ENCODE measurements at regions not wholly inside any gene's neighbourhood (a gene's known extent, or its start where the extent isn't known, plus 50 kb on each side); places are given as distances from the start of the nearest gene placed in this dataset.
A peak's percentile ranks its signal among the peaks of the same experiment; 100 is the strongest.
"Not testable (repeated sequence)": the region's sequence is repeated elsewhere in the genome, so short reads cannot be mapped to it uniquely, and the experiment has no call there.

- no peaks in the 10 kb centered on the region for H3K36me3 ChIP-seq
- DNase-seq: no peak
- H3K9me3 ChIP-seq: 0 out of 2 replicates have a peak, but pooled peaks cover 5% of the 10 kb centered on the region
- no peaks in the 10 kb centered on the region for H3K27me3 ChIP-seq
- H3K4me3 ChIP-seq: no peak overlapping the region
Measured at GRCh38 chr3:94362393-94362792, 299.5 kb downstream of the NSUN3 start.

- no peak for DNase-seq
- Histone ChIP-seq H3K4me3 (no peak overlapping the region), H3K9me3 (0 out of 2 replicates have a peak, but pooled peaks cover 5% of the 10 kb centered on the region), H3K36me3 (no peaks in the 10 kb centered on the region), H3K27me3 (no peaks in the 10 kb centered on the region)
Measured at GRCh38 chr3:94365006-94365405, 302.1 kb downstream of the NSUN3 start.

GRCh38 chr3:94372026-94372425 lies 309.2 kb downstream of the NSUN3 start:
- no peak overlapping the region for H3K4me3 ChIP-seq
- no peak for DNase-seq
- no peaks in the 10 kb centered on the region for H3K9me3 ChIP-seq
- H3K36me3 ChIP-seq: no peaks in the 10 kb centered on the region
- H3K27me3 ChIP-seq: no peaks in the 10 kb centered on the region

- H3K4me3 ChIP-seq: no peak overlapping the region
- no peaks in the 10 kb centered on the region for H3K36me3 ChIP-seq
- no peak for DNase-seq
- H3K9me3 ChIP-seq: no peaks in the 10 kb centered on the region
- H3K27me3 ChIP-seq: no peaks in the 10 kb centered on the region
Measured at GRCh38 chr3:94373456-94373855, 310.6 kb downstream of the NSUN3 start.

- DNase-seq: no peak
- Histone ChIP-seq H3K9me3 (no peaks in the 10 kb centered on the region), H3K27me3 (no peaks in the 10 kb centered on the region), H3K36me3 (no peaks in the 10 kb centered on the region), H3K4me3 (no peak overlapping the region)
Measured at GRCh38 chr3:94374439-94375161, 311.7 kb downstream of the NSUN3 start.

GRCh38 chr3:94377123-94377696 lies 314.3 kb downstream of the NSUN3 start:
- H3K4me3 ChIP-seq, H3K36me3 ChIP-seq, H3K27me3 ChIP-seq, H3K9me3 ChIP-seq: not testable (repeated sequence)
- peak; percentile 3 for DNase-seq

GRCh38 chr3:94377863-94378262 lies 315.0 kb downstream of the NSUN3 start:
- not testable (repeated sequence) for DNase-seq, H3K36me3 ChIP-seq, H3K4me3 ChIP-seq, H3K27me3 ChIP-seq, H3K9me3 ChIP-seq

GRCh38 chr3:94378322-94378721 lies 315.5 kb downstream of the NSUN3 start:
- no peaks in the 10 kb centered on the region for H3K27me3 ChIP-seq
- H3K9me3 ChIP-seq: no peaks in the 10 kb centered on the region
- no peak for DNase-seq
- H3K36me3 ChIP-seq: no peaks in the 10 kb centered on the region
- no peak overlapping the region for H3K4me3 ChIP-seq

GRCh38 chr3:94379264-94379663 lies 316.4 kb downstream of the NSUN3 start:
- no peak for DNase-seq
- H3K36me3 ChIP-seq: no peaks in the 10 kb centered on the region
- H3K4me3 ChIP-seq: no peak overlapping the region

GRCh38 chr3:94394885-94395284 lies 332.0 kb downstream of the NSUN3 start:
- DNase-seq: no peak
- Histone ChIP-seq H3K4me3 (no peak overlapping the region), H3K9me3 (no peaks in the 10 kb centered on the region), H3K27me3 (no peaks in the 10 kb centered on the region), H3K36me3 (no peaks in the 10 kb centered on the region)

More at GRCh38 chr3:94379264-94379663, 316.4 kb downstream of the NSUN3 start:
- H3K9me3 ChIP-seq: no peaks in the 10 kb centered on the region
- no peaks in the 10 kb centered on the region for H3K27me3 ChIP-seq

- Histone ChIP-seq H3K9me3 (no peaks in the 10 kb centered on the region), H3K36me3 (no peaks in the 10 kb centered on the region), H3K4me3 (no peak overlapping the region), H3K27me3 (no peaks in the 10 kb centered on the region)
- no peak for DNase-seq
Measured at GRCh38 chr3:94395851-94396250, 333.0 kb downstream of the NSUN3 start.

- no peaks in the 10 kb centered on the region for H3K27me3 ChIP-seq
- DNase-seq: no peak
Measured at GRCh38 chr3:94398036-94398435, 335.2 kb downstream of the NSUN3 start.

GRCh38 chr3:94401466-94401865 lies 338.6 kb downstream of the NSUN3 start:
- Histone ChIP-seq H3K4me3 (no peak overlapping the region), H3K27me3 (no peaks in the 10 kb centered on the region), H3K36me3 (no peaks in the 10 kb centered on the region), H3K9me3 (no peaks in the 10 kb centered on the region)
- DNase-seq: no peak

More at GRCh38 chr3:94398036-94398435, 335.2 kb downstream of the NSUN3 start:
- H3K9me3 ChIP-seq: no peaks in the 10 kb centered on the region
- no peaks in the 10 kb centered on the region for H3K36me3 ChIP-seq
- no peak overlapping the region for H3K4me3 ChIP-seq

GRCh38 chr3:94402126-94402525 lies 339.3 kb downstream of the NSUN3 start:
- DNase-seq: peak; percentile 29
- H3K27me3 ChIP-seq: no peaks in the 10 kb centered on the region
- peaks cover 2% of the 10 kb centered on the region; the same call in 1 of the 2 replicates for H3K9me3 ChIP-seq
- no peak overlapping the region for H3K4me3 ChIP-seq
- no peaks in the 10 kb centered on the region for H3K36me3 ChIP-seq

- Histone ChIP-seq H3K27me3 (no peaks in the 10 kb centered on the region), H3K36me3 (no peaks in the 10 kb centered on the region), H3K4me3 (no peak overlapping the region), H3K9me3 (peaks cover 2% of the 10 kb centered on the region; the same call in 1 of the 2 replicates)
- no peak for DNase-seq
Measured at GRCh38 chr3:94405258-94406035, 342.6 kb downstream of the NSUN3 start.

GRCh38 chr3:94406595-94406994 lies 343.7 kb downstream of the NSUN3 start:
- Histone ChIP-seq H3K9me3 (peaks cover 2% of the 10 kb centered on the region; the same call in 1 of the 2 replicates), H3K4me3 (no peak overlapping the region), H3K36me3 (no peaks in the 10 kb centered on the region), H3K27me3 (no peaks in the 10 kb centered on the region)
- DNase-seq: no peak

- not testable (repeated sequence) for H3K27me3 ChIP-seq, DNase-seq, H3K9me3 ChIP-seq, H3K36me3 ChIP-seq, H3K4me3 ChIP-seq
Measured at GRCh38 chr3:94412936-94413335, 350.1 kb downstream of the NSUN3 start.
